GM12878 (cell line): ENCODE measurements at regions not wholly inside any gene's neighbourhood (a gene's known extent, or its start where the extent isn't known, plus 50 kb on each side); places are given as distances from the start of the nearest gene placed in this dataset.

Experiments
- ATAC-seq: fragments of 200-7000 bp; cut with Tn5 transposase; 3 replicates; pipeline ENCODE4 v1.9.1; 2020; ENCODE audit warnings: mild to moderate bottlenecking, moderate library complexity
- BruUV-seq: library from RNA; stranded (reverse); fragments of 400-500 nt; replicated peaks from 2 replicates; lab custom pipeline; 2021; lab: Mats Ljungman, UMichigan
- CTCF ChIA-PET: fragments of 300-600 bp; sonication (Branson Sonifier 250); formaldehyde crosslinking; extraction: SDS; loops from one replicate; lab custom pipeline; 2021; ENCODE audit warnings: inconsistent platforms; lab: Yijun Ruan, JAX
- POLR2A ChIA-PET: fragments of 350-600 bp; formaldehyde crosslinking; extraction: SDS; loops from one replicate; lab custom pipeline; 2021; ENCODE audit warnings: inconsistent platforms; lab: Charles Lee
- RAD21 ChIA-PET: fragments of 300-600 bp; sonication (Branson Sonifier 250); formaldehyde crosslinking; loops from one replicate; lab custom pipeline; 2023; ENCODE audit warnings: antibody characterized with exemption; ENCODE audit not compliant: unreplicated experiment; lab: Charles Lee
- SMC1A ChIA-PET: fragments of 300-600 bp; sonication (Branson Sonifier 250); formaldehyde crosslinking; loops from one replicate; lab custom pipeline; 2023; ENCODE audit not compliant: unreplicated experiment, uncharacterized antibody; lab: Charles Lee
- DNase-seq: peaks from one replicate; pipeline ENCODE4 v3.0.0-alpha.2; 2011; ENCODE audit warnings: low read depth, low spot score
- FAIRE-seq: peaks from 3 replicates; lab custom pipeline; 2011; peaks lifted over from hg19 to GRCh38; lab: Jason Lieb, UNC
- H2AFZ ChIP-seq: 2 replicates; pipeline ENCODE4 v1.6.0; 2011; ENCODE audit warnings: low read depth, low read length, control low read depth; ENCODE audit not compliant: control insufficient read depth
- H3K27ac ChIP-seq: 2 replicates; pipeline ENCODE4 v1.5.1; 2011; ENCODE audit warnings: control low read depth; ENCODE audit not compliant: control insufficient read depth, insufficient read depth
- H3K27me3 ChIP-seq, 2 experiments: replicated peaks in 1 of 2; 2 replicates each; pipeline versions ENCODE4 v1.6.0 to v1.6.1; 2011; ENCODE audit warnings: low read length in 1 of 2; ENCODE audit not compliant: control insufficient read depth in 2 of 2, insufficient read depth in 2 of 2
- H3K36me3 ChIP-seq, 2 experiments: 2 replicates each; pipeline ENCODE4 v1.5.1; 2011; ENCODE audit warnings: low read length in 1 of 2; ENCODE audit not compliant: control insufficient read depth in 2 of 2, insufficient read depth in 2 of 2
- H3K4me1 ChIP-seq: 2 replicates; pipeline ENCODE4 v1.6.1; 2011; ENCODE audit warnings: mild to moderate bottlenecking, low read length, moderate library complexity, mixed read lengths; ENCODE audit not compliant: control insufficient read depth, insufficient read depth
- H3K4me2 ChIP-seq: 2 replicates; pipeline ENCODE4 v1.6.0; 2011; ENCODE audit warnings: control low read depth; ENCODE audit not compliant: control insufficient read depth, insufficient read depth
- H3K4me3 ChIP-seq: fragments of 200-600 bp; sonication (generic); 2 replicates; pipeline ENCODE4 v1.5.1; 2016
- H3K79me2 ChIP-seq: 2 replicates; pipeline ENCODE4 v1.6.0; 2011; ENCODE audit warnings: low read length; ENCODE audit not compliant: control insufficient read depth, insufficient read depth
- H3K9ac ChIP-seq: 2 replicates; pipeline ENCODE4 v1.8.0; 2011; ENCODE audit warnings: low read length, control low read depth, mixed read lengths; ENCODE audit not compliant: control insufficient read depth, insufficient read depth
- H3K9me3 ChIP-seq: replicated peaks from 3 replicates; pipeline ENCODE4 v1.5.1; 2011; ENCODE audit warnings: mild to moderate bottlenecking, low read length; ENCODE audit not compliant: control insufficient read depth, insufficient read depth
- H4K20me1 ChIP-seq: 2 replicates; pipeline ENCODE4 v1.6.0; 2011; ENCODE audit not compliant: control insufficient read depth, insufficient read depth
- CHD2 ChIP-seq: IDR thresholded peaks from 2 replicates; pipeline ENCODE4 v1.6.1; 2011; ENCODE audit warnings: low read depth, low read length, improper control_type of control experiment, borderline replicate concordance
- CTCF ChIP-seq, 3 experiments: IDR thresholded peaks in 2 of 3; conservative IDR thresholded peaks in 1 of 3; 2 replicates each; pipeline ENCODE4 v1.5.1; 2011; ENCODE audit warnings: low read depth in 3 of 3, low read length in 3 of 3, mild to moderate bottlenecking in 3 of 3, control low read depth in 2 of 3, moderate library complexity in 2 of 3, inconsistent platforms in 1 of 3, mixed read lengths in 1 of 3; ENCODE audit not compliant: control insufficient read depth in 2 of 3, insufficient read depth in 1 of 3; ENCODE audit errors: extremely low read depth in 1 of 3
- EP300 ChIP-seq, 2 experiments: fragments of 150-350 bp in 1 of 2; IDR thresholded peaks; 2 replicates each; pipeline ENCODE4 v1.6.1; 2011 to 2012; ENCODE audit warnings: low read depth in 2 of 2, low read length in 2 of 2, borderline replicate concordance in 1 of 2, improper control_type of control experiment in 1 of 2, inconsistent platforms in 1 of 2; ENCODE audit not compliant: control insufficient read depth in 1 of 2
- ESRRA ChIP-seq: IDR thresholded peaks from 2 replicates; pipeline ENCODE4 v1.6.1; 2012; ENCODE audit warnings: mild to moderate bottlenecking, low read length, improper control_type of control experiment
- MYB ChIP-seq: fragments of 150-350 bp; IDR thresholded peaks from 2 replicates; pipeline ENCODE4 v1.6.1; 2014; ENCODE audit warnings: mild to moderate bottlenecking, low read depth, low read length, borderline replicate concordance
- NFIC ChIP-seq: IDR thresholded peaks from 2 replicates; pipeline ENCODE4 v1.6.1; 2012; ENCODE audit warnings: low read depth, mild to moderate bottlenecking, inconsistent platforms, low read length, moderate library complexity
- NKRF ChIP-seq: fragments of 450-650 bp; conservative IDR thresholded peaks from 2 replicates; pipeline ENCODE4 v1.6.1; 2017; ENCODE audit warnings: mild to moderate bottlenecking, moderate library complexity
- SMARCA5 ChIP-seq: fragments of 450-650 bp; IDR thresholded peaks from 2 replicates; pipeline ENCODE4 v1.6.1; 2017; ENCODE audit warnings: mild to moderate bottlenecking
- ZBTB33 ChIP-seq: fragments of 450-650 bp; IDR thresholded peaks from 2 replicates; pipeline ENCODE4 v1.6.1; 2017; ENCODE audit warnings: mild to moderate bottlenecking
- ZZZ3 ChIP-seq: IDR thresholded peaks from 2 replicates; pipeline ENCODE4 v1.6.1; 2011; ENCODE audit warnings: low read depth; ENCODE audit not compliant: control insufficient read depth, insufficient read length
- WGBS: methylation state at CpG from one replicate; pipeline ENCODE4 v1.1.6; 2016; ENCODE audit warnings: low lambda C conversion rate; ENCODE audit not compliant: insufficient replicate concordance, insufficient coverage; ENCODE audit errors: missing lambda C conversion rate; 5-methylcytosine and 5-hydroxymethylcytosine counted together
- in situ Hi-C: fragments of 300-500 bp; cut with MboI; formaldehyde crosslinking; loops from 9 replicates; pipeline ENCODE4 v1.14.3; 2018; ENCODE audit warnings: mixed read lengths
- intact Hi-C: fragments of 100-400 bp; cut with micrococcal nuclease; formaldehyde crosslinking; loops from one replicate; pipeline ENCODE4 v1.14.2; 2022; ENCODE audit not compliant: unreplicated experiment
- TF ChIP-seq, protein P1 (sequence below): IDR thresholded peaks from 2 replicates; pipeline ENCODE4 v1.6.1; 2012; ENCODE audit warnings: improper control_type of control experiment, low read depth, low read length; ENCODE audit not compliant: insufficient replicate concordance

- Histone ChIP-seq H3K79me2 (no peaks in the 10 kb centered on the region), H3K27me3 (no peaks in the 10 kb centered on the region), H3K27ac (no peak overlapping the region), H3K9me3 (no peaks in the 10 kb centered on the region), H3K4me2 (no peak overlapping the region), H3K9ac (no peak overlapping the region), H3K36me3 (no peaks in the 10 kb centered on the region), H4K20me1 (no peaks in the 10 kb centered on the region), H3K4me1 (no peaks in the 10 kb centered on the region), H3K4me3 (no peak overlapping the region), H2AFZ (no peak overlapping the region)
- RAD21 ChIA-PET = no interaction called here
- SMC1A ChIA-PET = no interaction called here
- no TSS peak for BruUV-seq
- intact Hi-C loops = no loop called here
- CTCF ChIA-PET = no interaction called here
- POLR2A ChIA-PET = no interaction called here
- FAIRE-seq (no peak), ATAC-seq (no peak), DNase-seq (no peak)
- WGBS = 40% methylated on average over 2 of the region's 2 CpGs
- in situ Hi-C loops = no loop called here
- no peak for TF ChIP-seq CTCF (IDR thresholded peaks at IDR 0.05 in 2 of 3, conservative IDR thresholded peaks at IDR 0.05 in 1 of 3; ENCODE audit: control insufficient read depth in 2 of 3, extremely low read depth in 1 of 3, insufficient read depth in 1 of 3, low read depth in 3 of 3, low read length in 3 of 3)
- no peak for TF ChIP-seq ZZZ3
- no peak for TF ChIP-seq CHD2
- no peak for TF ChIP-seq MYB
- TF ChIP-seq ZBTB33 = no peak
- TF ChIP-seq SMARCA5 = no peak
- TF ChIP-seq NKRF = no peak
- no peak for TF ChIP-seq EP300 (IDR thresholded peaks at IDR 0.05; ENCODE audit: borderline replicate concordance in 1 of 2, control insufficient read depth in 1 of 2, low read depth in 2 of 2, low read length in 2 of 2)
- TF ChIP-seq ESRRA = no peak
- TF ChIP-seq NFIC = no peak
- TF ChIP-seq, protein P1, sequence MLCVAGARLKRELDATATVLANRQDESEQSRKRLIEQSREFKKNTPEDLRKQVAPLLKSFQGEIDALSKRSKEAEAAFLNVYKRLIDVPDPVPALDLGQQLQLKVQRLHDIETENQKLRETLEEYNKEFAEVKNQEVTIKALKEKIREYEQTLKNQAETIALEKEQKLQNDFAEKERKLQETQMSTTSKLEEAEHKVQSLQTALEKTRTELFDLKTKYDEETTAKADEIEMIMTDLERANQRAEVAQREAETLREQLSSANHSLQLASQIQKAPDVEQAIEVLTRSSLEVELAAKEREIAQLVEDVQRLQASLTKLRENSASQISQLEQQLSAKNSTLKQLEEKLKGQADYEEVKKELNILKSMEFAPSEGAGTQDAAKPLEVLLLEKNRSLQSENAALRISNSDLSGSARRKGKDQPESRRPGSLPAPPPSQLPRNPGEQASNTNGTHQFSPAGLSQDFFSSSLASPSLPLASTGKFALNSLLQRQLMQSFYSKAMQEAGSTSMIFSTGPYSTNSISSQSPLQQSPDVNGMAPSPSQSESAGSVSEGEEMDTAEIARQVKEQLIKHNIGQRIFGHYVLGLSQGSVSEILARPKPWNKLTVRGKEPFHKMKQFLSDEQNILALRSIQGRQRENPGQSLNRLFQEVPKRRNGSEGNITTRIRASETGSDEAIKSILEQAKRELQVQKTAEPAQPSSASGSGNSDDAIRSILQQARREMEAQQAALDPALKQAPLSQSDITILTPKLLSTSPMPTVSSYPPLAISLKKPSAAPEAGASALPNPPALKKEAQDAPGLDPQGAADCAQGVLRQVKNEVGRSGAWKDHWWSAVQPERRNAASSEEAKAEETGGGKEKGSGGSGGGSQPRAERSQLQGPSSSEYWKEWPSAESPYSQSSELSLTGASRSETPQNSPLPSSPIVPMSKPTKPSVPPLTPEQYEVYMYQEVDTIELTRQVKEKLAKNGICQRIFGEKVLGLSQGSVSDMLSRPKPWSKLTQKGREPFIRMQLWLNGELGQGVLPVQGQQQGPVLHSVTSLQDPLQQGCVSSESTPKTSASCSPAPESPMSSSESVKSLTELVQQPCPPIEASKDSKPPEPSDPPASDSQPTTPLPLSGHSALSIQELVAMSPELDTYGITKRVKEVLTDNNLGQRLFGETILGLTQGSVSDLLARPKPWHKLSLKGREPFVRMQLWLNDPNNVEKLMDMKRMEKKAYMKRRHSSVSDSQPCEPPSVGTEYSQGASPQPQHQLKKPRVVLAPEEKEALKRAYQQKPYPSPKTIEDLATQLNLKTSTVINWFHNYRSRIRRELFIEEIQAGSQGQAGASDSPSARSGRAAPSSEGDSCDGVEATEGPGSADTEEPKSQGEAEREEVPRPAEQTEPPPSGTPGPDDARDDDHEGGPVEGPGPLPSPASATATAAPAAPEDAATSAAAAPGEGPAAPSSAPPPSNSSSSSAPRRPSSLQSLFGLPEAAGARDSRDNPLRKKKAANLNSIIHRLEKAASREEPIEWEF = no peak
These were observed 151.6 kb upstream of the UBE2E3 start for GRCh38 chr2:180828756-180829155.
